Fibroblast of mammary gland (primary cell): ENCODE measurements at regions not wholly inside any gene's neighbourhood (a gene's known extent, or its start where the extent isn't known, plus 50 kb on each side); places are given as distances from the start of the nearest gene placed in this dataset.

Experiments used
- DNase-seq: peaks from one replicate; pipeline ENCODE4 v3.0.0-alpha.2; 2010; ENCODE audit warnings: low read depth
- H3K4me3 ChIP-seq: 2 replicates; pipeline ENCODE4 v1.5.1; 2011; ENCODE audit warnings: low read depth, mild to moderate bottlenecking, low read length, moderate library complexity; ENCODE audit not compliant: control insufficient read depth
- TF ChIP-seq, protein P1 (sequence below): conservative IDR thresholded peaks from 2 replicates; pipeline ENCODE4 v1.5.1; 2011; ENCODE audit warnings: low read depth, low read length, inconsistent platforms; ENCODE audit not compliant: control insufficient read depth, insufficient read depth

GRCh38 chr4:179738822-179739221 lies 2296.6 kb upstream of the AGA start:
- no peak overlapping the region for H3K4me3 ChIP-seq
- TF ChIP-seq, protein P1, sequence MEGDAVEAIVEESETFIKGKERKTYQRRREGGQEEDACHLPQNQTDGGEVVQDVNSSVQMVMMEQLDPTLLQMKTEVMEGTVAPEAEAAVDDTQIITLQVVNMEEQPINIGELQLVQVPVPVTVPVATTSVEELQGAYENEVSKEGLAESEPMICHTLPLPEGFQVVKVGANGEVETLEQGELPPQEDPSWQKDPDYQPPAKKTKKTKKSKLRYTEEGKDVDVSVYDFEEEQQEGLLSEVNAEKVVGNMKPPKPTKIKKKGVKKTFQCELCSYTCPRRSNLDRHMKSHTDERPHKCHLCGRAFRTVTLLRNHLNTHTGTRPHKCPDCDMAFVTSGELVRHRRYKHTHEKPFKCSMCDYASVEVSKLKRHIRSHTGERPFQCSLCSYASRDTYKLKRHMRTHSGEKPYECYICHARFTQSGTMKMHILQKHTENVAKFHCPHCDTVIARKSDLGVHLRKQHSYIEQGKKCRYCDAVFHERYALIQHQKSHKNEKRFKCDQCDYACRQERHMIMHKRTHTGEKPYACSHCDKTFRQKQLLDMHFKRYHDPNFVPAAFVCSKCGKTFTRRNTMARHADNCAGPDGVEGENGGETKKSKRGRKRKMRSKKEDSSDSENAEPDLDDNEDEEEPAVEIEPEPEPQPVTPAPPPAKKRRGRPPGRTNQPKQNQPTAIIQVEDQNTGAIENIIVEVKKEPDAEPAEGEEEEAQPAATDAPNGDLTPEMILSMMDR, result no peak
- no peak for DNase-seq

- H3K4me3 ChIP-seq, result no peak overlapping the region
- TF ChIP-seq, protein P1, result no peak
- DNase-seq, result no peak
These were observed 2305.1 kb upstream of the AGA start for GRCh38 chr4:179747218-179747910.

- no peak for DNase-seq
- TF ChIP-seq, protein P1, result no peak
- H3K4me3 ChIP-seq, result no peak overlapping the region
These were observed 2306.6 kb upstream of the AGA start for GRCh38 chr4:179748837-179749236.

- DNase-seq, result no peak
- no peak overlapping the region for H3K4me3 ChIP-seq
- TF ChIP-seq, protein P1, result no peak
These were observed 2308.1 kb upstream of the AGA start for GRCh38 chr4:179750374-179750773.

GRCh38 chr4:179751669-179752068 lies 2309.4 kb upstream of the AGA start:
- no peak overlapping the region for H3K4me3 ChIP-seq
- no peak for DNase-seq
- TF ChIP-seq, protein P1, result no peak

GRCh38 chr4:179755322-179755721 lies 2313.1 kb upstream of the AGA start:
- DNase-seq, result no peak
- H3K4me3 ChIP-seq, result no peak overlapping the region
- TF ChIP-seq, protein P1, result no peak

- TF ChIP-seq, protein P1, result no peak
- DNase-seq, result no peak
- no peak overlapping the region for H3K4me3 ChIP-seq
These were observed 2315.4 kb upstream of the AGA start for GRCh38 chr4:179757641-179758040.
